GM18951 (cell line): ENCODE measurements at regions not wholly inside any gene's neighbourhood (a gene's known extent, or its start where the extent isn't known, plus 50 kb on each side); places are given as distances from the start of the nearest gene placed in this dataset.

ENCODE experiments used
- POLR2A ChIP-seq: IDR thresholded peaks from 4 replicates; pipeline ENCODE4 v1.6.1; 2011; ENCODE audit warnings: mild to moderate bottlenecking; ENCODE audit not compliant: insufficient read length, insufficient read depth; ENCODE audit errors: extremely low read depth
- in situ Hi-C: fragments of 300-500 bp; cut with MboI; formaldehyde crosslinking; loops from one replicate; pipeline ENCODE4 v1.12.0; 2022; ENCODE audit warnings: low sequenced_read_pairs, mixed read lengths, inconsistent platforms; ENCODE audit not compliant: unreplicated experiment

DNA sequence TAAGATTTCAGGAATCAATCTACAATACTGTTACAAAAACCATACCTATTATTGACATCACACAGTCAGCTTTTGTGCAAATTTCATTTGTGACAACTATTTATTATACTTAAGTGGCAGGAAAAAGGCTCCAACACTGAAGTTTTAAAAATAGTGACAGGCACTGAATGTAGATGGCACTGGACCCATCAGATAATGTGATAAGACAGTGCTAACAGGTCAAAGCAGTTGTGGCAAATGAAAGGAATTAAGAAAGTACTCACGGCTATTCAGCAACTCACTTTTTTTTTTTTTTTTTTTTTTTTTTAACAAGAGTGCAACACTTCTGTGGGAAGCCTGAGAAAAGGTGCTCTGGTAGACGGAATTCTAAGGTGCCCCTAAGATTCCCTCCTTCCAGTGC, 115.0 kb upstream of the MEF2C start:
- in situ Hi-C loops = no loop called here
- TF ChIP-seq POLR2A = no peak

- in situ Hi-C loops = no loop called here
- no peak for TF ChIP-seq POLR2A
These were observed 101.1 kb upstream of the MEF2C start for GRCh38 chr5:88984040-88984439.

- no peak for TF ChIP-seq POLR2A
- in situ Hi-C loops = no loop called here
These were observed 96.7 kb upstream of the MEF2C start for GRCh38 chr5:88979726-88980125.

DNA sequence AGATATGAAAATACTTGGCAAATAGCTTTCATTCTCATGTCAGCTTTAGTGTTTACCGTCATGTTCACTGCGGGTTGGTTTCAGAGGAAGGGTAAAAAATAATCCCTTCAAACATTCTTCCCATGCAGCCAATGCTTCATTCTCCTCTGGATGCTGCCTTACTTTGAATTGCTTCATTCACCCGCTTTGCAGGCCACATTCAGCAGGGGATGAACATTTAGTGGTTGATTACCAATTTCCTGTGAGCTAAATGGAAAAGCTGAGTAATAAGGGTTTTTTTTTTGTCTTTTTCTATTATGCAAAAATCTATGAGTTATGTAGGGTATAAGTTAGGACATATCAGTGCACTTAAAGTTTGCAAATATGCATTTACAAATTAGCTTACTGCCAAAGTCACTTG, 96.3 kb upstream of the MEF2C start:
- in situ Hi-C loops = no loop called here
- no peak for TF ChIP-seq POLR2A

DNA sequence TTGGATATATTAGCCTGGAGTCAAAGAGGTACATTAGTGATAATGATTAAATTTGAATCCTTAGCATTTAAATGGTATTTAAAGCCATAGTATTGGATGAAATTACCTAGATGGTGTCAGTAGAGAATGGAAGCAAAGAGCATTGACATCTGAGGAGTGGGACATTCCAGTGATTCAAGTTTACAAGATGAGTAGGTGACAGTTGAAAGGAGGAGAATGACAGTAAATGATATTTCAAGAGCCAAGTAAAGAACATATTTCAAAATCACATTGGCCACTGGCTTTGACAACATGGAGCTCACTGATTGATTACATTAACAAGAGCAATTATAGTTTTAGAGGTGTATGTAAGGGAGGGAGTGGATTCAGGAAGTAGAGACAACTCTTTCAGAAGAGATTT, 93.9 kb upstream of the MEF2C start:
- in situ Hi-C loops = no loop called here
- TF ChIP-seq POLR2A = no peak

GRCh38 chr5:88967633-88968585, 84.9 kb upstream of the MEF2C start:
- TF ChIP-seq POLR2A = no peak
- in situ Hi-C loops = no loop called here

GRCh38 chr5:88964831-88965230, 81.8 kb upstream of the MEF2C start:
- no peak for TF ChIP-seq POLR2A
- in situ Hi-C loops = no loop called here

- no peak for TF ChIP-seq POLR2A
- in situ Hi-C loops = no loop called here
These were observed 74.0 kb upstream of the MEF2C start for GRCh38 chr5:88957013-88957412.

GRCh38 chr5:88956416-88956815, 73.4 kb upstream of the MEF2C start:
- in situ Hi-C loops = no loop called here
- TF ChIP-seq POLR2A = no peak

DNA sequence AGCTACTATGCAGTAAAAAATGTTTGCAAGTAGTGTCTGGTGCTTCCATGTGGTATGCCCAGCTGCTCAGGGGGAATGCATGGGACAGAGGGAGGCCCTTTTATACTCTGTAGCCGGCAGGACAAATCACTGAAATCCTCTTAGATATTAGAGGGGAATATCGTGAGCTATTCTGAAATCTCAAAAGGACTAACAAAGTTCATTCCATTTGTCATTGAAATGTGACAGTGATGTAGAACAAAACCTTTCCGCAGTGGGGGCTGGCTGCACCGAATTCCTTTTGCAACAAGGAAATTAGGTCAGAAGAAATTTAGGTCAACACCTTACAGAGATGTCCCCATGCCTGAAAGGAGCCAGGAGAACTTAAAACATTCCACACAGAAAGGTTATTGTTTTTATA, 72.4 kb upstream of the MEF2C start:
- in situ Hi-C loops = no loop called here

GRCh38 chr5:88954511-88954910, 71.5 kb upstream of the MEF2C start:
- in situ Hi-C loops = no loop called here
- TF ChIP-seq POLR2A = no peak

More for the DNA sequence above, 72.4 kb upstream of the MEF2C start:
- TF ChIP-seq POLR2A = no peak

DNA sequence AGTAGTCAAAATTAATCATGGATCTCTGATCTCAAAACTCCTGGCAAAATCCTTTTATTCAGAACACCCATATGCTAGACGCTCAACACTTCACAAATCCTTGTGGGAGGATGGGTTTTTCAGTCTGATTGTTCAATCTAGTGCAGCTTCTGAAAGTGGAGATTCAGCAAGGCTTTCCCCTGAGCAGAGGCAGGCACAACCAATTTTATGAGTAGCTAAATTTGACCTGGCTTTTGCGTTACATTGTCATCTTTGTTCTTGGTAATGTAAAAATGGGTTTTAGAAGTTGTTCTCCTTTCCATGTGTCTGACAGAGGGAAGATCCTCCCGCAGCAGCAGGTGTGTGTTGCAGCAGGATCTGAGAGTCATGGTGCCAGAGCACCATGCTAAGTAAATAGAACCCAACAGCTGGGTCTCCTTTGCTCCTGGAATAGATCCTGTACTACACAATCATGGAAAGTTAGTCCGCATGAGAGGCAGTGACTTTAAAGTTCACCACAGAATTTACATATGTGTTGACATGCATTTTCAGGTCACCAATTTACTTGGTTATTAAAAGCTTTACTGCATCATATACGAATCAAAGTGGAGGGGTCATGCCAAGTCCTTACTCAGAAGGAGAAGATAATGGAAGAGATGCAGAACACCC, 70.1 kb upstream of the MEF2C start:
- no peak for TF ChIP-seq POLR2A
- in situ Hi-C loops = no loop called here

GRCh38 chr5:88952344-88952743, 69.4 kb upstream of the MEF2C start:
- TF ChIP-seq POLR2A = no peak
- in situ Hi-C loops = no loop called here

GRCh38 chr5:88951457-88951856, 68.5 kb upstream of the MEF2C start:
- in situ Hi-C loops = no loop called here
- no peak for TF ChIP-seq POLR2A
